Transverse colon (tissue), 4 donors: ENCODE measurements at regions not wholly inside any gene's neighbourhood (a gene's known extent, or its start where the extent isn't known, plus 50 kb on each side); places are given as distances from the start of the nearest gene placed in this dataset.

Experiments
- DNase-seq: peaks from one replicate; pipeline ENCODE4 v3.0.0-alpha.2; 2019
- H3K27ac ChIP-seq, 4 donors: fragments of 200-600 bp; sonication (generic); 2 replicates each; pipeline ENCODE4 v1.5.1; 2016 to 2018; ENCODE audit warnings: inconsistent platforms in 4 of 4
- H3K27me3 ChIP-seq: fragments of 200-600 bp; sonication (generic); 2 replicates; pipeline ENCODE4 v1.5.1; 2017; ENCODE audit warnings: inconsistent platforms
- H3K36me3 ChIP-seq, 4 donors: fragments of 200-600 bp; sonication (generic); 2 replicates each; pipeline ENCODE4 v1.5.1; 2017 to 2019; ENCODE audit warnings: inconsistent platforms in 4 of 4
- H3K4me1 ChIP-seq, 4 donors: fragments of 200-600 bp; sonication (generic); 2 replicates each; pipeline ENCODE4 v1.5.1; 2017 to 2020; ENCODE audit warnings: inconsistent platforms in 4 of 4
- H3K4me3 ChIP-seq, 4 donors: fragments of 200-600 bp; sonication (generic); 1 replicate in 1 of 4; 2 replicates in 3 of 4; pipeline versions ENCODE4 v1.5.1 to v1.6.1; 2017 to 2019; ENCODE audit warnings: inconsistent platforms in 4 of 4
- H3K9me3 ChIP-seq, 2 donors: fragments of 200-600 bp; sonication (generic); 2 replicates each; pipeline ENCODE4 v1.5.1; 2017 to 2019; ENCODE audit warnings: inconsistent platforms in 2 of 2
- EP300 ChIP-seq: sonication (generic); formaldehyde crosslinking; IDR thresholded peaks from one replicate; pipeline ENCODE4 v1.6.1; 2017; ENCODE audit warnings: antibody characterized with exemption, low read depth
- POLR2A ChIP-seq: fragments of 450-650 bp; IDR thresholded peaks from one replicate; pipeline ENCODE4 v1.6.1; 2016; ENCODE audit warnings: antibody characterized with exemption, mild to moderate bottlenecking, moderate library complexity
- POLR2AphosphoS5 ChIP-seq, 3 donors: sonication (generic); formaldehyde crosslinking; IDR thresholded peaks; one replicate each; pipeline ENCODE4 v1.6.1; 2016; ENCODE audit warnings: antibody characterized with exemption in 3 of 3
- whole genome bisulfite sequencing, 2 donors: methylation state at CpG; one replicate each; pipeline ENCODE4 v1.1.5; 2018; ENCODE audit warnings: low coverage in 1 of 2; 5-methylcytosine and 5-hydroxymethylcytosine counted together
- in situ Hi-C, 4 donors: fragments of 200-750 bp; cut with MboI; loops; one replicate each; pipeline versions ENCODE4 v1.15.0 to v1.15.1; 2017; ENCODE audit warnings: low sequenced_read_pairs in 3 of 4, low pct_ligation_motif_present in 1 of 4, low pct_unique_long_range_greater_than_20kb in 1 of 4
- intact Hi-C: fragments of 100-400 bp; cut with DNase I; formaldehyde crosslinking; loops from one replicate; pipeline ENCODE4 v1.15.1; 2023; ENCODE audit warnings: low total_unique reads
- TF ChIP-seq, protein P1 (sequence below), 5 experiments: fragments of 200-600 bp in 3 of 5; fragments of 450-650 bp in 2 of 5; sonication (generic) in 3 of 5; IDR thresholded peaks; 1 replicate in 2 of 5; 2 replicates in 3 of 5; pipeline ENCODE4 v1.5.1; 2016 to 2017; ENCODE audit warnings: antibody characterized with exemption in 5 of 5, inconsistent platforms in 3 of 5, mild to moderate bottlenecking in 2 of 5, moderate library complexity in 1 of 5

DNA sequence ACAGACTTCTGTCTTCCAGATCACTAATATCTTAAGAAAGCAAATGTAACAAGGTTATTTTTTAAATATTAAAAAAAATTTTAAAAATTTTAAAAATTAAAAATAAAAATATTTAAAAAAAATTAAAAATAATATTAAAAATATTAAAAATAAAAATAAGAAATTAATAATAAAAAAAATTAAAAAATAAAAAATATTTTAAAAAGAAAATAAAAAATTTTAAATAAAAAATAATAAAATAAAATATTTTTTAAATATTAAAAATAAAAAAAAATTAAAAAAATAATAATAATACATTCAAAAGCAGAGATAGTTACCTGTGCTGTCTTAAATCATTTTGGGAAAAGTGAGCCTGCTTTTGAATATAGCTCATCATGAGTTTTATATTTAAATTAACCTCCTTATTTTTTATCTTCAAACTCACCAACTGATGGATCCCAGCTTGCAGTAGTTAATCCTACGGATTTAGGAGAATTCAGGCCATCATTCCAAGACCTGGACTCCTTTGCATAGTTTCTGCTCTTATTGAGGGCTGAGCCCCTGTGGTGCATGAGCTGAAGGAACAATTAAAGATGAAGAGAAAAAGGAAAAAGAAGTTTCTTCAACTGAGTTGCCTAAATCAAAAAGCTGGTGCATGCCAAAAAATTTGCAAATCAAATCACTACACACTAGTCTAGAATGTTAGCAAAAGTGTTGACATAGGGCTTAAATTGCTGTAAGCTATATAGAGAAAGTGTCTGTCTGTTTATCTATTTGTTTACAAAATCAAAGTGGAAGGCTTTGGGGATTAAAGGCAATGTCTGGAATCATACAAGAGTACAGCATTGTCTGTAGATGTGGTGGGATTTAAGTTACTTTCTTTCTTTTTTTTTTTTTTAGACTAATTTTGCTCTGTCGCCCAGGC is 50.5 kb upstream of the ZNF438 start:
- no peak for DNase-seq
- in situ Hi-C loops (no loop called here), intact Hi-C loops (no loop called here)
- Histone ChIP-seq H3K4me3 (no peak overlapping the region), H3K4me1 (no peaks in the 10 kb centered on the region), H3K27ac (no peak overlapping the region), H3K27me3 (no peaks in the 10 kb centered on the region), H3K9me3 (no peaks in the 10 kb centered on the region), H3K36me3 (no peaks in the 10 kb centered on the region)
- TF ChIP-seq, protein P1, sequence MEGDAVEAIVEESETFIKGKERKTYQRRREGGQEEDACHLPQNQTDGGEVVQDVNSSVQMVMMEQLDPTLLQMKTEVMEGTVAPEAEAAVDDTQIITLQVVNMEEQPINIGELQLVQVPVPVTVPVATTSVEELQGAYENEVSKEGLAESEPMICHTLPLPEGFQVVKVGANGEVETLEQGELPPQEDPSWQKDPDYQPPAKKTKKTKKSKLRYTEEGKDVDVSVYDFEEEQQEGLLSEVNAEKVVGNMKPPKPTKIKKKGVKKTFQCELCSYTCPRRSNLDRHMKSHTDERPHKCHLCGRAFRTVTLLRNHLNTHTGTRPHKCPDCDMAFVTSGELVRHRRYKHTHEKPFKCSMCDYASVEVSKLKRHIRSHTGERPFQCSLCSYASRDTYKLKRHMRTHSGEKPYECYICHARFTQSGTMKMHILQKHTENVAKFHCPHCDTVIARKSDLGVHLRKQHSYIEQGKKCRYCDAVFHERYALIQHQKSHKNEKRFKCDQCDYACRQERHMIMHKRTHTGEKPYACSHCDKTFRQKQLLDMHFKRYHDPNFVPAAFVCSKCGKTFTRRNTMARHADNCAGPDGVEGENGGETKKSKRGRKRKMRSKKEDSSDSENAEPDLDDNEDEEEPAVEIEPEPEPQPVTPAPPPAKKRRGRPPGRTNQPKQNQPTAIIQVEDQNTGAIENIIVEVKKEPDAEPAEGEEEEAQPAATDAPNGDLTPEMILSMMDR (IDR thresholded peaks at IDR 0.05), result no peak
- TF ChIP-seq EP300, result no peak
- no peak for TF ChIP-seq POLR2AphosphoS5 (IDR thresholded peaks at IDR 0.05)
- no peak for TF ChIP-seq POLR2A
- WGBS, 2 donors, result 74 to 86% methylated on average over 2 of the region's 2 CpGs

DNA sequence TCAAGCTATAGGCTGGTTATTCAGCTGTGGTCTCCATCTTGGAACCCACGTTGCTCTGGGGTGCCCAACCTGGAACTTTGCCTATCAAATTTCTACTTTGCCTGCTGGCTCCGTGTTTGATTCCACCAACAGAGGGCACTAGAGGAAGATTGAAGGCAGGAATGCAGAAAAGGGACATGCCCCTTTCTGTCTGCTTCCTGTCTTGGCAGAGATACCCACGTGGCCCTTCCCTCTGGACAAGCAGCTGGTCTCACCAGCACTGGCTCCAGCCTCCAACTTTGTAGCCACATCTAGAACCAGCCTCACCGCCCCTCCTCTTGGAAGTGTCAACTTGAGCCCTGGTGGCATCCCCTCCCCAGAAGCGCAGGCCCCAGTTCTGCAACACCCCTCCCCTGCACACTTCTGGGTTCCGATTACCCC is 52.1 kb upstream of the ZNF438 start:
- Histone ChIP-seq H3K36me3 (no peaks in the 10 kb centered on the region), H3K4me3 (no peak overlapping the region), H3K27ac (no peak overlapping the region), H3K4me1 (no peaks in the 10 kb centered on the region), H3K27me3 (no peaks in the 10 kb centered on the region), H3K9me3 (no peaks in the 10 kb centered on the region)
- in situ Hi-C loops, result no loop called here
- 33 to 51% methylated on average over 3 to 6 of the region's 6 CpGs for WGBS, 2 donors
- intact Hi-C loops, result no loop called here
- TF ChIP-seq POLR2AphosphoS5 (IDR thresholded peaks at IDR 0.05) (no peak), EP300 (no peak)
- TF ChIP-seq, protein P1 (IDR thresholded peaks at IDR 0.05), result peak in 4 of 5 experiments; percentile 16 to 43 (median 39)
- DNase-seq, result peak; percentile 32

DNA sequence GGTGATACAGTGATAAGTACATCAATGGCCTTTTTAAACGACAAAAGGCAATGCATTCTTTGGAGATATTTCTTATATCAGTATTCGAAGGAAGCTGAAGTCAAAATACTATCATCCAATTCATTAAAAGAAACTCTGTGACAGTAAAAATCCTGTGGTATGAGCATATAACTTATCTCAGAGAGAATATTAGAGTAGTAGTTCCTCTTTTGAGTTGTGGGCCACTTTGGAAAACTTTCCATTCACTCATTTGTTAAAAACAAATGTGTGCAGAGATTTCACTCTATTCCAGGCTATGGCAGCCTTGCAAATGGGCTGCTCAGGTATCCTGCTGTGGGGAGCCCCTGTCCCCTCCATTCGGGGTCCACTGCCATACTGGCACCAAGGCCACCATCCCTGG is 55.3 kb upstream of the ZNF438 start:
- no peaks in the 10 kb centered on the region for H3K4me1 ChIP-seq
- no peaks in the 10 kb centered on the region for H3K27me3 ChIP-seq
- no peaks in the 10 kb centered on the region for H3K9me3 ChIP-seq
- H3K27ac ChIP-seq, result no peak overlapping the region
- 85 to 96% methylated on average over 2 to 3 of the region's 3 CpGs for WGBS, 2 donors
- intact Hi-C loops, result no loop called here
- H3K36me3 ChIP-seq, result no peaks in the 10 kb centered on the region
- TF ChIP-seq POLR2A (no peak), EP300 (no peak), POLR2AphosphoS5 (IDR thresholded peaks at IDR 0.05) (no peak)
- TF ChIP-seq, protein P1 (IDR thresholded peaks at IDR 0.05), result no peak
- in situ Hi-C loops, result no loop called here
- DNase-seq, result no peak
- no peak overlapping the region for H3K4me3 ChIP-seq

DNA sequence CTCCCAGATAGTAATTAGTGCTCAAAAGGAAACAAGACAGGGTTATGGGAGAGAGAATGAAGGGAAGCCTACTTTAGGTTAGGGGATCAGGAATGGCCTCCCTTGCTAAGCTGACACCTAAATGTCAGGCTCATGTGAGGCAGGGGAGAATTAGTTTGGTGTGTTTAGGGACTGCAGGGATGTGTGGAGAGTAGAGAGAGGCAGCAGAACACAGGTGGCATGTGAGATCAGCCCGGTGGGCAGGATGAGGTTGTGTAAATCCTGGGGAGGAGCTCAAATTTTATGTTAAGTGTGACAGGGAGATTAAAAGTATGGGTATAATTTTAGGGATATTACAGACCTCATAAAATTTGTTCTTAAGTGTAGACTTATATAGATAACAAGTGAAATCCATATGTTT is 56.2 kb upstream of the ZNF438 start:
- Histone ChIP-seq H3K4me3 (no peak overlapping the region), H3K27me3 (no peaks in the 10 kb centered on the region), H3K27ac (no peak overlapping the region), H3K36me3 (no peaks in the 10 kb centered on the region), H3K9me3 (no peaks in the 10 kb centered on the region), H3K4me1 (no peaks in the 10 kb centered on the region)
- WGBS, 2 donors, result 71 to 78% methylated on average over 1 of the region's 1 CpG
- in situ Hi-C loops (no loop called here), intact Hi-C loops (no loop called here)
- DNase-seq, result no peak
- TF ChIP-seq POLR2A (no peak), EP300 (no peak), POLR2AphosphoS5 (IDR thresholded peaks at IDR 0.05) (no peak)
- TF ChIP-seq, protein P1 (IDR thresholded peaks at IDR 0.05), result no peak
